ENCODE measurements at regions not wholly inside any gene's neighbourhood (a gene's known extent, or its start where the extent isn't known, plus 50 kb on each side); places are given as distances from the start of the nearest gene placed in this dataset.

GRCh38 chr10:25738776-25739175, 195.3 kb upstream of the MYO3A start:
- TF ChIP-seq CTCF (IDR thresholded peaks at IDR 0.05) (no peak), POLR2A (IDR thresholded peaks at IDR 0.05) (no peak)
